ENCODE measurements at regions not wholly inside any gene's neighbourhood (a gene's known extent, or its start where the extent isn't known, plus 50 kb on each side); places are given as distances from the start of the nearest gene placed in this dataset.

- TF ChIP-seq CTCF (IDR thresholded peaks at IDR 0.05) (no peak), POLR2AphosphoS5 (IDR thresholded peaks at IDR 0.05; ENCODE audit: low read depth, low read length) (no peak)
Observed at GRCh38 chr21:19321688-19322087, 918.1 kb upstream of the TMPRSS15 start.
